GM21390 (cell line): ENCODE measurements at regions not wholly inside any gene's neighbourhood (a gene's known extent, or its start where the extent isn't known, plus 50 kb on each side); places are given as distances from the start of the nearest gene placed in this dataset.

Experiments
- ATAC-seq: cut with Tn5 transposase; IDR thresholded peaks from one replicate; pipeline ENCODE4 v1.9.1; 2021; ENCODE audit not compliant: unreplicated experiment

GRCh38 chr6:43911354-43912115, 141.5 kb downstream of the VEGFA start:
- no peak for ATAC-seq

GRCh38 chr6:43910638-43911353, 140.8 kb downstream of the VEGFA start:
- no peak for ATAC-seq

- ATAC-seq = no peak
Observed at GRCh38 chr6:43910149-43910637, 140.2 kb downstream of the VEGFA start.

- ATAC-seq = no peak
Observed at GRCh38 chr6:43909474-43910148, 139.6 kb downstream of the VEGFA start.

- no peak for ATAC-seq
Observed at GRCh38 chr6:43907789-43908472, 137.9 kb downstream of the VEGFA start.

DNA sequence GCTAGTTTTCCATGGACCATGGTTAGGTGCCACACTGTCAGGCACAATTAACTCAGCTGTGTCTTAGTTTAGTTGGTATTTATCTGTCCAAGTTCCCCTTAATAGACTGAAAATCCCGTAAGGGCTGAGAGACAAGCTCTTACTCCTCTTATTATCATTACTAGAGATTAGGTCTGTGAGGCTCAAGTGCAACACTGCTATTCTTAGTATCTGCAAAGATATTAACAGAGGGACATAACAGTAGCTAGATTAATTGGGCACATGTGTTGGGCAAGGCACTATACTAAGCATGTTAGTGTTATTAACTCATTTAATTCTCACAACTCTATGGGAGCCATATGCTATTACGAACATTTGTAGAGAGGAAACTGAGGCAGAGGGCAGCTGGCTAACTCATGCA, 137.3 kb downstream of the VEGFA start:
- ATAC-seq = no peak

DNA sequence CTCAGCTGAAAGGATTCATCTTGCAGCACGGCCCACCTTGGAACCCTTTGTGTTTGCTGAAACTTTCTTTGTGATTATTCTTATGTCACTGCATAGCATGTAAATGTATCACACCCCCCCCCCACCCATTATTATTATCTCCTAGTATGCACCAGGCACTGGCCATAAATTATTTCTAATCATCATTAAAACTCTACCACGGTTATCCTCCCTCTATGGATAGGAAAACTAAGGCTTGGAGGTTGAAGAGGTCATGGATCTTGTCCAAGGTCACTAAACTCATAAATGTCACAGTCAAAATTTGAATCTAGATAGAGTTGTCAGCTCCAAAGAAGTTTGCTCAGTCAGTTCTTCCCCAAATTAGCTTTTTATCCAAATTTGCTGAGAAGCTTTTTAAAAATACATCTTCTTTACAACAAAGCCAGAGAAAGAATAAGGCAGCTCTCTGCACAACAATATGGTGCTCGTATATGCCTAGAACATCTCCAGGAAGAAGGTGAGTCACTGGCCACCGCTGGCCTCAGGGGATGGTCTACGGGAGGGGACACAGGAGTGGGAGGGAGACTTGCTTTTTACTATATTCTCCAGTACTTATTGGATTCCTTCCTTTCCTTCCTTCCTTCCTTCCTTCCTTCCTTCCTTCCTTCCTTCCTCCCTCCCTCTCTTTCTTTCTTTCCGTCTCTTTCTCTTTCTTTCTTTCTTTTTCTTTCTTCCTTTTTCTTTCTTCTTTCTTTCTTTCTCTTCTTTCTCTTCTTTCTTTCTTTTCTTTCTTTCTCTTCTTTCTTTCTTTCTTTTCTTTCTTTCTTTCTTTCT, 134.5 kb downstream of the VEGFA start:
- no peak for ATAC-seq

- ATAC-seq = no peak
Observed at GRCh38 chr6:43903739-43904290, 133.8 kb downstream of the VEGFA start.

DNA sequence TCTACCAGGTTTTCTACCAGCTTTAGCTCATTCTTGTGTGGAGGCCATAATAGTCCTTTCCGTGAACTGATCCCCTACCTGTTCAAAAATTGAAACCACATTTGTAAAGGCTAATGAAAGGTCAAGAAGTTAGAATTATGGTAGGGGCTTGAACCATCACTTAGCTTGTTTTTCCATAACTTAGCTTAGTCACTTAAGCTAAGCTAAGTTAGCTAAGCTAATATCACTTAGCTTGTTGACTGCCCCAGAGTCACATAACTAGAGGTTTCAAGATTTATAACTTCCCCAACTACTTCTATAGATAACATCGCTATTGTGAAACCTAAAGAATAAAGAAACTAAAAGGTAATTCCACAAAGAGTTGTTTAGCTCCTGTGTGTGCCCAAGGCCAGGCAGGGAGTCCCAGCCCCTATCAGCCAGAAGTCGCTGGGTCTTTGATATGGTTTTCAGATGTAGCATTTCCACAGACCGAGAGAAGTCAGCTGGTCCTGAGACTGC, 131.8 kb downstream of the VEGFA start:
- no peak for ATAC-seq

DNA sequence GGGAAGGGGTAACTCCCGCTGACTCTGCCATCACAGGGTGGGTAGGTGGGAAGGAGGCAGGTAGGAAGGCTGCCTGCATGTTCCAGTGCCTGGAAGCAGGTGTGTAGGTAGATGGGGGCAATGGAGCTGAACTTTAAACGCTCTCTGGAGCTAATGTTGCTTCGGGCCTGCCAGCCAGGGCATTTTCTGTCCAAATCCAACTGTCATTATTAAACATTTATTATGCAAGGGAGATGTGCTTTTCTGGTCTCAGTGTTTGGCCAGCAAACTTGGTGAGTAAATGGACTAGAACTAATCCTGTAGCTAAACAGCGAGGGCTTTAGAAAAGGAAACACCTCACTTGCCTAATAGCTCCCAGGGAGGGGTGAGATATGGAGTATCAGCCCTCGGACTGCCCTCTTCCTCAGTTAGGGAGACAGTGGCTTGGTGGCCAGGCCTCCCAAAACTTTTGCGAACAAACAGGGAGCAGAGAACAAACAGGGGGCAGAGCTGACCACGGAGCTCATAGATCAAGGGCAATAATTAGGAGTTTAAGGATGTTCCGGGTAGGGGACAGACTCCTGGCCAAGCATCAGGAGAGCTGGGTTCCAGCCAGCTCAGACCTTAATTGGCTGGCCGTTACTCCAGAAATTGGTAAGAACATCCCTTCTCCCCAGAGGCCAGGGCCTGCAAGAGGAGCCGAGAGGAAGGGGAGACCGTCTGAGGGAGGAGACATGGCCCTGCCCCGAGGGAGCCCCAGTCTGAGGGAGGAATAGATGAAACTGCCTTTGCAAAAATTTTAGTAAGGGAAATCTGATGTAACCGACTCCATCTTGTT, 131.1 kb downstream of the VEGFA start:
- ATAC-seq = no peak

DNA sequence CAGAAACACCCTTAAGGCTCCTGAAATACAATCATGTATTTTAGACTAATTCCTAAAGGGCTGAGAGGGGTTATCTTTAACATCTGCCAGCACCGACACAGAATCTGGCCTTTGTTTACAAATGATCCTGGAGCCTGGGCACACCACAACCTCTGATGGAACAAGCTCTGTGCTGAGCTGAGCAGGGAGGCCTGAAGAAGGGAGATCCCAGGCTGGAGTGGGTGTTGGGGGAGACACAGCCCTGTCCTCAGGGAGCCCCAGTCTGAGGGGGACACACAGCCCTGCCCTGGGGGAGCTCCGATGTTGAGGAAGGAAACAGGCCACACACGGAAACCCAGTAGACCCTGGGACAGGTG, 130.5 kb downstream of the VEGFA start:
- no peak for ATAC-seq

DNA sequence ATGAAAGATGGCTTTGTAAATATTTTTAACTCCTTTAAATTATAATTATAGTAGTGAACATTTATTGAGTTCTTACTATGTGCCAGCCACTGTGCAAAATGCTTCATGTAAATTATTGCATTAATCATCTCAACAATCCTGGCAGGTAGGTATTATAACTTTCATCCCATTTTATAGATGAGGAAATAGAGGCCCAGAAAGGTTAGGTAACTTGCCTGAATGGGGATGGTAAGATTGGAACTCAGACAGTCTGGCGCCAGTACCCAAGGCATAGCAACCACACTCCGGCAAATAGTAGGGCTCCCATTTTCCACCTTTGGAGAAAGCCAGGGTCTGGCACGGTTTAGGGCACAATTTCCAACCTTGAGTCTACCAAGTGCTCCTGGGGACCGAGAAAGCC, 129.8 kb downstream of the VEGFA start:
- ATAC-seq = no peak

GRCh38 chr6:43898358-43899131, 128.5 kb downstream of the VEGFA start:
- no peak for ATAC-seq

DNA sequence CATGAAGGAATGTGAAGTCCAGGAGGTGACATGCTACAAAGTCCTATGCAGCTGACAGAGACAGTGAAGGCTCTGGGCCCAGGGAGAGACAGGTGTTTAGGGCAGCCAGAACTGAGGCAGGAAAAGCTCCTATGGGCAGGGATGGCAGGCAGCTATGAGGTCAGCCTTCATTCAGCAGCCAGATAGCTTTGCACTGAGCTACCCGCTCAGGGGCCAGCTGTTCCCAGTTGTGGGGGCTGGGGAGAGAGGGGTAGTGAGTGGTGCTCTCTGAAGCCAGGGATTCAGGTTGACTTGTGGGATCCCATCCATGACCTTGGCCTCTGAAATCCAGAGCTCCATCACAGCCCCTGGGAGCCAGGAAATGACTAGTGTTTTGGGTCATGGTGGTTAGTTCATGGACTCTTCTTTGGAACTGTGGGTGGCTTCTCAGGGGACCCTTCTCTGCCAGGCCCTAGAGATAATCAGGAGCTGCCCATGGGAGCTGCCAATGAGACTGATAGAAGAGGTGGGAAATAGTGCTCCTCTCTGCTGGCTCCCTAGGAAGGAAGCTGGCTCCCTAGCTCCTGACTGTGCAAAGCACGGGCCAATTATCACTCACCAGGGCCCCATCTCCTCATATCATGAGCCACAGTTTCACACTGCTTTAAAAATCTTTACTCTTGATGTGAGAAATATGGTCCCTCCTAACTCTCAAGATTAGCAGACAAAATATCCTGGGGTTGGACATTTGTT, 127.7 kb downstream of the VEGFA start:
- ATAC-seq = no peak

DNA sequence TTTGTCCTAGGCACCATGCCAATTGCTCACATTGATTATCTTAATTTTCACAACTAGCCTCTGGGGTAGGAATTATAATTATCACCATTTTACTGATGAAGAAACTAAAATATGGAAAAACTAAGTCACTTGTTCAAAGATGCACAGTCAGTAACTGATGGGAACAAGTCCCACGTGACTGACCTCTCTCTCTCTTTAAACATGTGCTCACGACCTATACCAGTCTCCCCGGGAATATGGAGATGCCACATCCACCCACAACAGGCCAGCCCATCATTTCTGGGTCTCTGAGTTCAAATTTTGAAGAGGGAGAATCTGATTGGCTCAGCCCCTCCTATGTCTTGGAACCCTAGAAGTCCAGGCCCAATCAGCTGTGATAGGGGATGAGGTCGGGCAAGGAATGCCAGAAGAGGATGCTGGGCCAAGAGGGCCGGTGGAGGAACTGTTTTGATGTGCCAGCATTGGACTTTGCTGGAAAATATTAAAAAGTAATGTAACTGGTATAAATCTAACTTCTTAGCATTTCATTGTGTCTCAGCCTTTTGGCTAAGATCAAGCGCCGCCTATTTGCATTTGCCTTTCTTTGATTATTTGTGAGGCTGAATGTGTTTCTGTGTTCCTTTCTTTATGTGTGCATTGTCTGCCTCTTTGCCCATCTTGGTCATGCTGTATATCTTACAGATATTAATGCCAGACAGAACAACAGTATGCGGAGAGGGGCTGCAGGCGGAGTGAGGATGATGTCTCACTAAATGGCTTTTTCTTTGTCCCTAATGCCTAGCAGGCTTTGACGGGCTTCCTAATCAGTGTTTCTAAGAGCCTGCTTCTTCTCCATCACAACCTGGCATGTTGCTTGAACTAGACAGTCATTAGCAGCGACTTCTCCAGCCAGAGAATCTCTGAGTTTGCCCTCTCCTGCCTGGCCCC, 126.6 kb downstream of the VEGFA start:
- no peak for ATAC-seq

- no peak for ATAC-seq
Observed at GRCh38 chr6:43895656-43896328, 125.8 kb downstream of the VEGFA start.
